Keratinocyte (primary cell): ENCODE measurements at regions not wholly inside any gene's neighbourhood (a gene's known extent, or its start where the extent isn't known, plus 50 kb on each side); places are given as distances from the start of the nearest gene placed in this dataset.
"Not testable (repeated sequence)": the region's sequence is repeated elsewhere in the genome, so short reads cannot be mapped to it uniquely, and the experiment has no call there.

ENCODE experiments used
- DNase-seq: peaks from one replicate; pipeline ENCODE4 v3.0.0-alpha.2; 2011; ENCODE audit warnings: low read depth, missing footprints, low spot score
- FAIRE-seq: peaks from 2 replicates; lab custom pipeline; 2011; peaks lifted over from hg19 to GRCh38; lab: Jason Lieb, UNC
- H2AFZ ChIP-seq: 2 replicates; pipeline ENCODE4 v1.6.0; 2012; ENCODE audit warnings: low read length, control low read depth, inconsistent platforms; ENCODE audit not compliant: control insufficient read depth
- H3K27ac ChIP-seq: 2 replicates; pipeline ENCODE4 v1.5.1; 2011; ENCODE audit warnings: low read length; ENCODE audit not compliant: control insufficient read depth, insufficient read depth
- H3K27me3 ChIP-seq: 3 replicates; pipeline ENCODE4 v1.6.0; 2011; ENCODE audit warnings: low read length; ENCODE audit not compliant: control insufficient read depth, insufficient read depth; ENCODE audit errors: extremely low read depth
- H3K36me3 ChIP-seq, 2 experiments: 2 replicates in 1 of 2; 3 replicates in 1 of 2; pipeline ENCODE4 v1.5.1; 2011; ENCODE audit warnings: low read length in 2 of 2, mild to moderate bottlenecking in 1 of 2; ENCODE audit not compliant: control insufficient read depth in 2 of 2, insufficient read depth in 2 of 2; ENCODE audit errors: extremely low read depth in 1 of 2
- H3K4me1 ChIP-seq: 3 replicates; pipeline ENCODE4 v1.5.1; 2011; ENCODE audit warnings: low read length; ENCODE audit not compliant: control insufficient read depth, insufficient read depth; ENCODE audit errors: extremely low read depth
- H3K4me2 ChIP-seq: 3 replicates; pipeline ENCODE4 v1.6.0; 2011; ENCODE audit warnings: low read depth, low read length; ENCODE audit not compliant: control insufficient read depth, insufficient read depth; ENCODE audit errors: extremely low read depth
- H3K4me3 ChIP-seq, 3 experiments: fragments of 200-600 bp in 1 of 3; sonication (generic) in 1 of 3; 2 replicates in 2 of 3; 3 replicates in 1 of 3; pipeline ENCODE4 v1.5.1; 2011 to 2016; ENCODE audit warnings: low read length in 3 of 3, mild to moderate bottlenecking in 3 of 3, control low read depth in 2 of 3, inconsistent platforms in 1 of 3, low read depth in 1 of 3, mixed read lengths in 1 of 3, mixed run types in 1 of 3, moderate library complexity in 1 of 3; ENCODE audit not compliant: control insufficient read depth in 2 of 3, insufficient read depth in 2 of 3; ENCODE audit errors: extremely low read depth in 1 of 3
- H3K79me2 ChIP-seq: 2 replicates; pipeline ENCODE4 v1.6.0; 2012; ENCODE audit warnings: low read length; ENCODE audit not compliant: control insufficient read depth, insufficient read depth
- H3K9ac ChIP-seq: 3 replicates; pipeline ENCODE4 v1.6.0; 2011; ENCODE audit warnings: low read length; ENCODE audit not compliant: control insufficient read depth, insufficient read depth; ENCODE audit errors: extremely low read depth
- H3K9me1 ChIP-seq: 3 replicates; pipeline ENCODE4 v1.6.0; 2011; ENCODE audit warnings: low read length; ENCODE audit not compliant: control insufficient read depth, insufficient read depth; ENCODE audit errors: extremely low read depth
- H3K9me3 ChIP-seq: 2 replicates; pipeline ENCODE4 v1.5.1; 2012; ENCODE audit warnings: low read depth, low read length; ENCODE audit not compliant: control insufficient read depth
- H4K20me1 ChIP-seq: 3 replicates; pipeline ENCODE4 v1.6.0; 2011; ENCODE audit warnings: low read length; ENCODE audit not compliant: control insufficient read depth, insufficient read depth; ENCODE audit errors: extremely low read depth
- EZH2 ChIP-seq: IDR thresholded peaks from one replicate; pipeline ENCODE4 v1.6.1; 2012; ENCODE audit warnings: inconsistent platforms, mild to moderate bottlenecking, low read length, moderate library complexity
- dilution Hi-C: fragments of 300-500 bp; cut with MboI; formaldehyde crosslinking; loops from one replicate; pipeline ENCODE4 v1.7.0; 2020; ENCODE audit warnings: low sequenced_read_pairs; ENCODE audit not compliant: extremely low pct_ligation_motif_present
- TF ChIP-seq, protein P1 (sequence below), 3 experiments: IDR thresholded peaks in 1 of 3; conservative IDR thresholded peaks in 1 of 3; optimal IDR thresholded peaks in 1 of 3; 2 replicates in 2 of 3; 3 replicates in 1 of 3; pipeline versions ENCODE3 to v1.5.1; 2011; ENCODE audit warnings: low read length in 3 of 3, mild to moderate bottlenecking in 3 of 3, moderate library complexity in 2 of 3, control low read depth in 1 of 3, inconsistent platforms in 1 of 3; ENCODE audit not compliant: insufficient read depth in 2 of 3; ENCODE audit errors: extremely low read depth in 1 of 3

DNA sequence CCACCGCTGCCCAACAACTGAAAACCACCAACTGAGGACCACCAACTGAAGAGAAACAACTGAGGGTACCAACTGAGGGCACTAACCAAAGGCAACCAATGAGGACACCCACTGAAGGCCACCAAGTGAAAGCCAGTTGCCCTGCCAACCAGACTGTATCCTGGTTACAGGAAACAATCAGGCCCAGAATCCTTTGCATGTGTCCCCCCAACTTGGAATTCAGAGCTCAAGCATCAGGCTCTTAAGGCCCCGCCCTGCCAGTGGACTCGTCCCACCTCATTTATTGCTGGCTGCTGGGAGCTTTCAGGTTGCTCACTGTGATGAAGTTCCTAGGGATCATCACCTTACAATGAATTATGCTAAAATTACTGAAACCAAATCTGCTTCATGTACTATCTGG, 76.6 kb upstream of the ABI1 start:
- no peaks in the 10 kb centered on the region for H3K79me2 ChIP-seq
- FAIRE-seq (no peak), DNase-seq (no peak)
- dilution Hi-C loops, result no loop called here
- no peaks in the 10 kb centered on the region for H3K4me1 ChIP-seq
- H3K9ac ChIP-seq, result no peak overlapping the region
- no peaks in the 10 kb centered on the region for H3K36me3 ChIP-seq
- H3K9me1 ChIP-seq, result no peaks in the 10 kb centered on the region
- H3K4me2 ChIP-seq, result no peak overlapping the region
- TF ChIP-seq, protein P1, sequence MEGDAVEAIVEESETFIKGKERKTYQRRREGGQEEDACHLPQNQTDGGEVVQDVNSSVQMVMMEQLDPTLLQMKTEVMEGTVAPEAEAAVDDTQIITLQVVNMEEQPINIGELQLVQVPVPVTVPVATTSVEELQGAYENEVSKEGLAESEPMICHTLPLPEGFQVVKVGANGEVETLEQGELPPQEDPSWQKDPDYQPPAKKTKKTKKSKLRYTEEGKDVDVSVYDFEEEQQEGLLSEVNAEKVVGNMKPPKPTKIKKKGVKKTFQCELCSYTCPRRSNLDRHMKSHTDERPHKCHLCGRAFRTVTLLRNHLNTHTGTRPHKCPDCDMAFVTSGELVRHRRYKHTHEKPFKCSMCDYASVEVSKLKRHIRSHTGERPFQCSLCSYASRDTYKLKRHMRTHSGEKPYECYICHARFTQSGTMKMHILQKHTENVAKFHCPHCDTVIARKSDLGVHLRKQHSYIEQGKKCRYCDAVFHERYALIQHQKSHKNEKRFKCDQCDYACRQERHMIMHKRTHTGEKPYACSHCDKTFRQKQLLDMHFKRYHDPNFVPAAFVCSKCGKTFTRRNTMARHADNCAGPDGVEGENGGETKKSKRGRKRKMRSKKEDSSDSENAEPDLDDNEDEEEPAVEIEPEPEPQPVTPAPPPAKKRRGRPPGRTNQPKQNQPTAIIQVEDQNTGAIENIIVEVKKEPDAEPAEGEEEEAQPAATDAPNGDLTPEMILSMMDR (optimal IDR thresholded peaks at IDR 0.05 in 1 of 3, IDR thresholded peaks at IDR 0.05 in 1 of 3, conservative IDR thresholded peaks at IDR 0.05 in 1 of 3; ENCODE audit: extremely low read depth in 1 of 3, insufficient read depth in 2 of 3, low read length in 3 of 3), result no peak
- TF ChIP-seq EZH2, result no peak
- H4K20me1 ChIP-seq, result no peaks in the 10 kb centered on the region
- H2AFZ ChIP-seq, result no peak overlapping the region
- no peaks in the 10 kb centered on the region for H3K27me3 ChIP-seq
- H3K9me3 ChIP-seq, result no peaks in the 10 kb centered on the region
- H3K27ac ChIP-seq, result no peak overlapping the region
- H3K4me3 ChIP-seq, result no peak overlapping the region

- H3K36me3 ChIP-seq, H3K4me3 ChIP-seq, H3K4me2 ChIP-seq, H3K79me2 ChIP-seq, dilution Hi-C loops, H3K9me1 ChIP-seq, H2AFZ ChIP-seq, H3K27me3 ChIP-seq, FAIRE-seq, H3K9me3 ChIP-seq, DNase-seq, H3K9ac ChIP-seq, H4K20me1 ChIP-seq, H3K27ac ChIP-seq, H3K4me1 ChIP-seq: not testable (repeated sequence)
These were observed 73.4 kb upstream of the ABI1 start for GRCh38 chr10:26934190-26934589.

- no peak overlapping the region for H2AFZ ChIP-seq
- H3K27me3 ChIP-seq, result no peaks in the 10 kb centered on the region
- no peaks in the 10 kb centered on the region for H3K36me3 ChIP-seq
- H3K9ac ChIP-seq, result no peak overlapping the region
- H3K79me2 ChIP-seq, result no peaks in the 10 kb centered on the region
- H3K9me3 ChIP-seq, result no peaks in the 10 kb centered on the region
- H3K9me1 ChIP-seq, result no peaks in the 10 kb centered on the region
- no peak overlapping the region for H3K4me2 ChIP-seq
- H3K27ac ChIP-seq, result no peak overlapping the region
- no peaks in the 10 kb centered on the region for H4K20me1 ChIP-seq
- FAIRE-seq, result no peak
- no peak for TF ChIP-seq EZH2
- TF ChIP-seq, protein P1 (optimal IDR thresholded peaks at IDR 0.05 in 1 of 3, IDR thresholded peaks at IDR 0.05 in 1 of 3, conservative IDR thresholded peaks at IDR 0.05 in 1 of 3; ENCODE audit: extremely low read depth in 1 of 3, insufficient read depth in 2 of 3, low read length in 3 of 3), result no peak
- DNase-seq, result no peak
- H3K4me3 ChIP-seq, result no peak overlapping the region
- dilution Hi-C loops, result no loop called here
- H3K4me1 ChIP-seq, result no peaks in the 10 kb centered on the region
These were observed 71.8 kb upstream of the ABI1 start for GRCh38 chr10:26932576-26932975.
